Hepatocyte (in vitro differentiated cells): ENCODE measurements at regions not wholly inside any gene's neighbourhood (a gene's known extent, or its start where the extent isn't known, plus 50 kb on each side); places are given as distances from the start of the nearest gene placed in this dataset.

Experiments
- CTCF ChIP-seq: fragments of 200-600 bp; sonication (generic); IDR thresholded peaks from 2 replicates; pipeline ENCODE4 v1.5.1; 2016; ENCODE audit warnings: antibody characterized with exemption, mild to moderate bottlenecking; ENCODE audit not compliant: poor library complexity
- EZH2 ChIP-seq: fragments of 200-600 bp; sonication (generic); IDR thresholded peaks from 2 replicates; pipeline ENCODE4 v1.6.1; 2016; ENCODE audit warnings: antibody characterized with exemption, mild to moderate bottlenecking, borderline replicate concordance

- no peak for TF ChIP-seq EZH2
- no peak for TF ChIP-seq CTCF
Measured at GRCh38 chr3:166606988-166607387, 769.8 kb upstream of the BCHE start.
